HFFc6 (cell line): ENCODE measurements at regions not wholly inside any gene's neighbourhood (a gene's known extent, or its start where the extent isn't known, plus 50 kb on each side); places are given as distances from the start of the nearest gene placed in this dataset.
"Not testable (repeated sequence)": the region's sequence is repeated elsewhere in the genome, so short reads cannot be mapped to it uniquely, and the experiment has no call there.

Experiments used
- DNase-seq: peaks from one replicate; pipeline ENCODE4 v3.0.0-alpha.2; 2018
- H3K27ac Mint-ChIP-seq: 2 replicates; pipeline ENCODE4 v1.8.0; 2020; ENCODE audit warnings: mild to moderate bottlenecking, mixed read lengths
- H3K27me3 Mint-ChIP-seq: 2 replicates; pipeline ENCODE4 v1.8.0; 2021; ENCODE audit warnings: mild to moderate bottlenecking, moderate library complexity, mixed read lengths; ENCODE audit not compliant: insufficient read depth
- H3K36me3 Mint-ChIP-seq: 2 replicates; pipeline ENCODE4 v1.8.0; 2021; ENCODE audit warnings: low read depth, mixed read lengths
- H3K4me1 Mint-ChIP-seq: 2 replicates; pipeline ENCODE4 v1.8.0; 2020; ENCODE audit warnings: low read depth, mixed read lengths
- H3K4me3 Mint-ChIP-seq: 2 replicates; pipeline ENCODE4 v1.8.0; 2020; ENCODE audit warnings: mild to moderate bottlenecking, moderate library complexity, mixed read lengths
- H3K9me3 Mint-ChIP-seq: 2 replicates; pipeline ENCODE4 v1.8.0; 2020; ENCODE audit warnings: mild to moderate bottlenecking, mixed read lengths
- CTCF ChIP-seq: fragments of 200-600 bp; sonication (generic); IDR thresholded peaks from 2 replicates; pipeline ENCODE4 v1.5.0; 2021; ENCODE audit warnings: antibody characterized with exemption, mild to moderate bottlenecking

GRCh38 chr10:60532696-60533468, 143.2 kb upstream of the ANK3 start:
- Mint-ChIP-seq H3K27ac (no peak overlapping the region), H3K4me1 (peaks cover 9% of the 10 kb centered on the region), H3K36me3 (no peaks in the 10 kb centered on the region), H3K9me3 (no peaks in the 10 kb centered on the region), H3K27me3 (peaks cover 10% of the 10 kb centered on the region; the same call in 1 of the 2 replicates), H3K4me3 (no peak overlapping the region)
- DNase-seq: no peak
- no peak for TF ChIP-seq CTCF

GRCh38 chr10:60531006-60531405, 141.3 kb upstream of the ANK3 start:
- TF ChIP-seq CTCF: no peak
- Mint-ChIP-seq H3K27me3 (peaks cover 10% of the 10 kb centered on the region; the same call in 1 of the 2 replicates), H3K9me3 (no peaks in the 10 kb centered on the region), H3K4me3 (no peak overlapping the region), H3K36me3 (no peaks in the 10 kb centered on the region), H3K27ac (no peak overlapping the region), H3K4me1 (no peaks in the 10 kb centered on the region)
- no peak for DNase-seq

- Mint-ChIP-seq H3K9me3 (no peaks in the 10 kb centered on the region), H3K36me3 (no peaks in the 10 kb centered on the region), H3K4me1 (peaks cover 6% of the 10 kb centered on the region), H3K4me3 (no peak overlapping the region), H3K27ac (no peak overlapping the region), H3K27me3 (peaks cover 11% of the 10 kb centered on the region; the same call in 1 of the 2 replicates)
- TF ChIP-seq CTCF: no peak
- no peak for DNase-seq
These were observed 138.0 kb upstream of the ANK3 start for GRCh38 chr10:60527676-60528075.

GRCh38 chr10:60525716-60526585, 136.3 kb upstream of the ANK3 start:
- Mint-ChIP-seq H3K36me3 (no peaks in the 10 kb centered on the region), H3K27me3 (peaks cover 6% of the 10 kb centered on the region; the same call in 1 of the 2 replicates), H3K4me1 (peaks cover 20% of the 10 kb centered on the region), H3K27ac (no peak overlapping the region), H3K9me3 (no peaks in the 10 kb centered on the region), H3K4me3 (no peak overlapping the region)
- no peak for TF ChIP-seq CTCF
- DNase-seq: no peak

GRCh38 chr10:60524541-60524940, 134.9 kb upstream of the ANK3 start:
- Mint-ChIP-seq H3K4me1 (peaks cover 20% of the 10 kb centered on the region), H3K36me3 (no peaks in the 10 kb centered on the region), H3K27ac (no peak overlapping the region), H3K27me3 (peaks cover 6% of the 10 kb centered on the region; the same call in 1 of the 2 replicates), H3K9me3 (no peaks in the 10 kb centered on the region), H3K4me3 (no peak overlapping the region)
- DNase-seq: peak; percentile 5
- no peak for TF ChIP-seq CTCF

- H3K4me3 Mint-ChIP-seq, H3K9me3 Mint-ChIP-seq, H3K36me3 Mint-ChIP-seq, H3K27ac Mint-ChIP-seq, DNase-seq, H3K27me3 Mint-ChIP-seq: not testable (repeated sequence)
- peaks cover 20% of the 10 kb centered on the region for H3K4me1 Mint-ChIP-seq
These were observed 133.7 kb upstream of the ANK3 start for GRCh38 chr10:60523371-60523770.
